ENCODE measurements at regions not wholly inside any gene's neighbourhood (a gene's known extent, or its start where the extent isn't known, plus 50 kb on each side); places are given as distances from the start of the nearest gene placed in this dataset.

DNA sequence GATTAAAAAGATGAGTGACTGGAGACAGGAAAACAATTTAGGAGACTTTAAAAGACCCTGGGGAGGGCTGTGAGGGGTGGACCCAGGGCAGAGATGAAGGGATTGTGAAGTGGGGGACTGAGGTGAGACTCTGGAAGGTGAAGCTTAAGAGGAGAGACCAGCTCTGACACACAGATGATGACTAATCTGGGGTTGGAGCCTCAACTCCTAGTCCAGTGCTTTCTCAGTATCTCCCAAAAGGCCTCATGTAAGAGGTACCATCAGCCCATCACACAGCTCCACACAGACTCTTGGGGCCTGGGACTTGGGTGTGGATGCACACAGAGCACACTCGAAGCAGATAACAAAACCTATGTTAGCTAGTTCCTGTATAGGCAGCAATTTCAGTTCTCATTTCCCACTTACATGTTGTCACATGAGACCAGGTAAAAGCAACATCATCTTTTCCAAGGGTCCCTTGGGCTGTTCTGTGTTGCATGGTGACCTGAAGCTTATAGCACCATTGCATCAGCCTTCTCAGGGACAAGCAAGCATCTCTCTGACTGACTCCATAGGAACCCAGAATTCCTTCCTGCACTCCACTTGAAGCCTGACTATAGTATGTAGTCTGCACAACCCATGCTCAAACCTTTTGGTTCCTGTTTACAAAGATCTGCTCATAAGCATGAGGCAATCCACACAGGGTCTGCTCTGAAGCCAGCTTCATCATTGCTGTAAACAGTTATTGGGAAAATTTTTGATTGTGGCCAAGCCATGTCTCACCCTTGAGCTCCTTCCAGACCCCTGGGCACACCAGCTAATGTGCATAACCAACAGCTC is 88.6 kb upstream of the MYCBP2 start:
- no peaks in the 10 kb centered on the region for H3K9me2 ChIP-seq (replicated peaks; ENCODE audit: insufficient read depth, low read length)
- H3K9ac ChIP-seq (ENCODE audit: low read length): no peak overlapping the region
- no peak overlapping the region for H3K4me3 ChIP-seq (ENCODE audit: insufficient read depth, low read length, poor library complexity, severe bottlenecking)
- H3K27me3 ChIP-seq (ENCODE audit: low read length): no peaks in the 10 kb centered on the region
- H3K4me2 ChIP-seq (ENCODE audit: low read depth, low read length, poor library complexity, severe bottlenecking): no peak overlapping the region
- H3K9me3 ChIP-seq (ENCODE audit: insufficient read depth, low read length): no peaks in the 10 kb centered on the region
- H3K36me3 ChIP-seq (ENCODE audit: low read length): no peaks in the 10 kb centered on the region
- H3K27ac ChIP-seq (ENCODE audit: low read depth, low read length): no peak overlapping the region
- H3F3A ChIP-seq (ENCODE audit: insufficient read depth): no peaks in the 10 kb centered on the region
- peak overlapping the region; percentile 32 for H2AFZ ChIP-seq (ENCODE audit: low read depth, low read length, severe bottlenecking)
- no peaks in the 10 kb centered on the region for H3K79me2 ChIP-seq (ENCODE audit: insufficient read depth, low read length)
- no peaks in the 10 kb centered on the region for H4K20me1 ChIP-seq (ENCODE audit: low read depth, low read length)
- TF ChIP-seq, protein P1, sequence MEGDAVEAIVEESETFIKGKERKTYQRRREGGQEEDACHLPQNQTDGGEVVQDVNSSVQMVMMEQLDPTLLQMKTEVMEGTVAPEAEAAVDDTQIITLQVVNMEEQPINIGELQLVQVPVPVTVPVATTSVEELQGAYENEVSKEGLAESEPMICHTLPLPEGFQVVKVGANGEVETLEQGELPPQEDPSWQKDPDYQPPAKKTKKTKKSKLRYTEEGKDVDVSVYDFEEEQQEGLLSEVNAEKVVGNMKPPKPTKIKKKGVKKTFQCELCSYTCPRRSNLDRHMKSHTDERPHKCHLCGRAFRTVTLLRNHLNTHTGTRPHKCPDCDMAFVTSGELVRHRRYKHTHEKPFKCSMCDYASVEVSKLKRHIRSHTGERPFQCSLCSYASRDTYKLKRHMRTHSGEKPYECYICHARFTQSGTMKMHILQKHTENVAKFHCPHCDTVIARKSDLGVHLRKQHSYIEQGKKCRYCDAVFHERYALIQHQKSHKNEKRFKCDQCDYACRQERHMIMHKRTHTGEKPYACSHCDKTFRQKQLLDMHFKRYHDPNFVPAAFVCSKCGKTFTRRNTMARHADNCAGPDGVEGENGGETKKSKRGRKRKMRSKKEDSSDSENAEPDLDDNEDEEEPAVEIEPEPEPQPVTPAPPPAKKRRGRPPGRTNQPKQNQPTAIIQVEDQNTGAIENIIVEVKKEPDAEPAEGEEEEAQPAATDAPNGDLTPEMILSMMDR (IDR thresholded peaks at IDR 0.05; ENCODE audit: insufficient read depth, low read length, poor library complexity, severe bottlenecking): no peak
- no peak for TF ChIP-seq EZH2phosphoT487 (conservative IDR thresholded peaks at IDR 0.05; ENCODE audit: low read length)

DNA sequence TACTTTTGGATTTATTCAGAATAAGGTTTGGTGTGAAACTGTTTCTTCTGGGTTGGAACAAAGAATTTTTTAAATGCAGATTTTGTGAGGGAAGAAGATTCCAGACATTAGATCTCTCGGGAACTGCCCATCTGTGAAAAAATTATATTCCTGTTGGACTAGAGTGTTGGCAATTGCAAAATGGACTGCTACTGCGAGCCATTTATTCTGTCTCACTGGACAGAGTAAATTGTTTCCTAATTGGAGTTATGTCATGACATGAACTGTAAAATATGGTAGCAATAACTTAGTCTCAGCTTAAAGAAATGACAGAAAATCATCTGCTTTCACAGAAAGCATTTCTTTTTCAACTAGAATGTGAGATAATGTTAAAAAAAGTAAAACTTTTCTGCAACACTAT is 86.0 kb upstream of the MYCBP2 start:
- TF ChIP-seq EZH2phosphoT487 (conservative IDR thresholded peaks at IDR 0.05; ENCODE audit: low read length): no peak
- TF ChIP-seq, protein P1 (IDR thresholded peaks at IDR 0.05; ENCODE audit: insufficient read depth, low read length, poor library complexity, severe bottlenecking): no peak

DNA sequence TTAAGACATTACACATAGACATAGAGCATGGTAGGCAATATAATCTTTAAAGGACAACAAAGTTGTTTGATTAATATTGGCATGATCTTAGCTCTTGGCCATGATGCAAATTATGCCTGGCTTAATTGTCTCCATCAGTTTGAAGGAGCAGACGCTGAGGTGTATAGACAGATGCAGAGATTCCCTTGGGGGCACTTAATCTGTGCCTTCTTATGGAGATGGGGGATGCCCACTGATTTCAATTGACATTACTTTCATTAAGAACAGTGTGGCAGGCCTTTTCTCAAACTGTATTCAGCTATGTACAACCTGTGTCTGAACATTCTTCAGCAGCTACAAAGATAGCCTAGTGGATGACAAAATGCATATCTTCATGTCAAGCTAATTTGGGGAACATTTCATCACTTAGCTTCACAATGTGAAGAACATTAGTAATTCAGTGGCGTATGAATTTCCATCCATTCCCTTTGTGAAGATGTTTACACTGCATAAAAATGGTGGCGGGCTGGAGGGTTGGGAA is 85.3 kb upstream of the MYCBP2 start:
- no peaks in the 10 kb centered on the region for H3K9me2 ChIP-seq (replicated peaks; ENCODE audit: insufficient read depth, low read length)
- H3K79me2 ChIP-seq (ENCODE audit: insufficient read depth, low read length): no peaks in the 10 kb centered on the region
- H3K36me3 ChIP-seq (ENCODE audit: low read length): no peaks in the 10 kb centered on the region
- H3K4me2 ChIP-seq (ENCODE audit: low read depth, low read length, poor library complexity, severe bottlenecking): no peak overlapping the region
- H3K27ac ChIP-seq (ENCODE audit: low read depth, low read length): no peak overlapping the region
- no peaks in the 10 kb centered on the region for H3F3A ChIP-seq (ENCODE audit: insufficient read depth)
- TF ChIP-seq EZH2phosphoT487 (conservative IDR thresholded peaks at IDR 0.05; ENCODE audit: low read length): no peak
- TF ChIP-seq, protein P1 (IDR thresholded peaks at IDR 0.05; ENCODE audit: insufficient read depth, low read length, poor library complexity, severe bottlenecking): no peak
- H3K27me3 ChIP-seq (ENCODE audit: low read length): no peaks in the 10 kb centered on the region
- no peak overlapping the region for H2AFZ ChIP-seq (ENCODE audit: low read depth, low read length, severe bottlenecking)
- no peaks in the 10 kb centered on the region for H4K20me1 ChIP-seq (ENCODE audit: low read depth, low read length)
- H3K9me3 ChIP-seq (ENCODE audit: insufficient read depth, low read length): no peaks in the 10 kb centered on the region
- no peak overlapping the region for H3K4me3 ChIP-seq (ENCODE audit: insufficient read depth, low read length, poor library complexity, severe bottlenecking)
- H3K9ac ChIP-seq (ENCODE audit: low read length): no peak overlapping the region

More for the DNA sequence above, 86.0 kb upstream of the MYCBP2 start:
- no peak overlapping the region for H2AFZ ChIP-seq (ENCODE audit: low read depth, low read length, severe bottlenecking)
- H4K20me1 ChIP-seq (ENCODE audit: low read depth, low read length): no peaks in the 10 kb centered on the region
- no peaks in the 10 kb centered on the region for H3K79me2 ChIP-seq (ENCODE audit: insufficient read depth, low read length)
- H3K27me3 ChIP-seq (ENCODE audit: low read length): no peaks in the 10 kb centered on the region
- no peaks in the 10 kb centered on the region for H3K9me2 ChIP-seq (replicated peaks; ENCODE audit: insufficient read depth, low read length)
- H3K9ac ChIP-seq (ENCODE audit: low read length): no peak overlapping the region
- H3K27ac ChIP-seq (ENCODE audit: low read depth, low read length): no peak overlapping the region
- no peaks in the 10 kb centered on the region for H3K9me3 ChIP-seq (ENCODE audit: insufficient read depth, low read length)
- H3K4me3 ChIP-seq (ENCODE audit: insufficient read depth, low read length, poor library complexity, severe bottlenecking): no peak overlapping the region
- H3K36me3 ChIP-seq (ENCODE audit: low read length): no peaks in the 10 kb centered on the region
- no peak overlapping the region for H3K4me2 ChIP-seq (ENCODE audit: low read depth, low read length, poor library complexity, severe bottlenecking)
- no peaks in the 10 kb centered on the region for H3F3A ChIP-seq (ENCODE audit: insufficient read depth)
